ENCODE measurements at regions not wholly inside any gene's neighbourhood (a gene's known extent, or its start where the extent isn't known, plus 50 kb on each side); places are given as distances from the start of the nearest gene placed in this dataset.

GRCh38 chr12:97182769-97183168, 275.7 kb downstream of the NEDD1 start:
- no peak for DNase-seq

- DNase-seq: no peak
These were observed 277.2 kb downstream of the NEDD1 start for GRCh38 chr12:97184127-97184773.

- no peak for DNase-seq
These were observed 277.0 kb upstream of the RMST start for GRCh38 chr12:97185567-97185966.

- no peak for DNase-seq
These were observed 268.1 kb upstream of the RMST start for GRCh38 chr12:97194546-97194945.

- DNase-seq: no peak
These were observed 262.4 kb upstream of the RMST start for GRCh38 chr12:97200181-97200580.

GRCh38 chr12:97203408-97203807, 259.2 kb upstream of the RMST start:
- no peak for DNase-seq

- no peak for DNase-seq
These were observed 252.6 kb upstream of the RMST start for GRCh38 chr12:97209997-97210396.

GRCh38 chr12:97211416-97211930, 251.1 kb upstream of the RMST start:
- no peak for DNase-seq

- no peak for DNase-seq
These were observed 245.8 kb upstream of the RMST start for GRCh38 chr12:97216848-97217247.

GRCh38 chr12:97222391-97222790, 240.2 kb upstream of the RMST start:
- DNase-seq: no peak

- no peak for DNase-seq
These were observed 239.2 kb upstream of the RMST start for GRCh38 chr12:97223419-97223818.

- DNase-seq: no peak
These were observed 233.6 kb upstream of the RMST start for GRCh38 chr12:97229004-97229403.

GRCh38 chr12:97235102-97235501, 227.5 kb upstream of the RMST start:
- DNase-seq: no peak

GRCh38 chr12:97246368-97246767, 216.2 kb upstream of the RMST start:
- no peak for DNase-seq

GRCh38 chr12:97250483-97250882, 212.1 kb upstream of the RMST start:
- no peak for DNase-seq

GRCh38 chr12:97257726-97258125, 204.9 kb upstream of the RMST start:
- no peak for DNase-seq

GRCh38 chr12:97259098-97259497, 203.5 kb upstream of the RMST start:
- DNase-seq: no peak

GRCh38 chr12:97260786-97261185, 201.8 kb upstream of the RMST start:
- DNase-seq: no peak

GRCh38 chr12:97267166-97267565, 195.4 kb upstream of the RMST start:
- no peak for DNase-seq

GRCh38 chr12:97267594-97268202, 194.9 kb upstream of the RMST start:
- DNase-seq: no peak

- no peak for DNase-seq
These were observed 190.1 kb upstream of the RMST start for GRCh38 chr12:97272471-97272870.

GRCh38 chr12:97274386-97274785, 188.2 kb upstream of the RMST start:
- DNase-seq: no peak

- DNase-seq: no peak
These were observed 187.3 kb upstream of the RMST start for GRCh38 chr12:97275256-97275655.

GRCh38 chr12:97275728-97276590, 186.6 kb upstream of the RMST start:
- no peak for DNase-seq
